ENCODE measurements at regions not wholly inside any gene's neighbourhood (a gene's known extent, or its start where the extent isn't known, plus 50 kb on each side); places are given as distances from the start of the nearest gene placed in this dataset.
"Not testable (repeated sequence)": the region's sequence is repeated elsewhere in the genome, so short reads cannot be mapped to it uniquely, and the experiment has no call there.

- no peak for DNase-seq (ENCODE audit: low read depth in 2 of 2)
Observed at GRCh38 chr12:65728848-65729793, 95.2 kb upstream of the HMGA2 start.

DNA sequence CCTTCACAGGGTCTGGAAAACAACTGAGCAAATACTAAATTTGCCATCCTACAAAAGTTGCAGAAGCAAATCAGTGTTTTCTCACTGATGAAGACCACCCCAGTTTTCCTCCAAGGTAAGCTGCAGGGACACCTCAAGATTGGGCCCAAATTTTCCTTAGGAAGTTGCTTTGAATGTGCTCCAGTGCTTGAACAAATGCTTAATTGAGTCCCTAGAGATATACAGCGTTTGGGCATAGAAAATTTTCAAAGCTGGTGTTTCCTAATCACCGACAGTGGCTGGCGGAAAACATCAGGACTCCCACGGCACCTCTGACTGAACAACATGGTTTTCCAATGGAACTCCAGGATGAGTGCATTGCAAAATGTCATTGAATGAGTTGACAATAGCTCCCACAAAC, 92.5 kb upstream of the HMGA2 start:
- no peak for DNase-seq (ENCODE audit: low read depth in 2 of 2)

- not testable (repeated sequence) for DNase-seq (ENCODE audit: low read depth in 2 of 2)
Observed at GRCh38 chr12:65733643-65734042, 90.6 kb upstream of the HMGA2 start.

DNA sequence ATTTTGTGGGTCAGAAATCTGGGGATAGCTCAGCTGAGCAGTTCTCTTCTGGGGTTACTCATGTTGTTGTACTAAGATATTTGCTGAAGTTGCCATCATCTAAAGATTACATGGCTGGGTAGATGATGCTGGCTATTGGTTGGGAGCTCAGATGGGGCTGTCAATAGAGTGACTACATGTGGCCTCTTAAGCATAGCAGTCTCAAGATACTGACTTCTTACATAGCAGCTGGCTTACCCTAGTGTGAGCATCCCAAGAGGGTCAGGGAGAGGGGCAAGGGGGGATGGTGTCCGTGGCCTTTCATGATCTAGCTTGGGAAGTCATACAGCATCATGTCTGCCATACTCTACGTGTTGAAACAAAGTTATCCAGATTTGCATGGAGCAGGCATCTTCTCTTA, 90.1 kb upstream of the HMGA2 start:
- DNase-seq (ENCODE audit: low read depth in 2 of 2): no peak

- DNase-seq (ENCODE audit: low read depth in 2 of 2): no peak
Observed at GRCh38 chr12:65739606-65740005, 84.7 kb upstream of the HMGA2 start.

DNA sequence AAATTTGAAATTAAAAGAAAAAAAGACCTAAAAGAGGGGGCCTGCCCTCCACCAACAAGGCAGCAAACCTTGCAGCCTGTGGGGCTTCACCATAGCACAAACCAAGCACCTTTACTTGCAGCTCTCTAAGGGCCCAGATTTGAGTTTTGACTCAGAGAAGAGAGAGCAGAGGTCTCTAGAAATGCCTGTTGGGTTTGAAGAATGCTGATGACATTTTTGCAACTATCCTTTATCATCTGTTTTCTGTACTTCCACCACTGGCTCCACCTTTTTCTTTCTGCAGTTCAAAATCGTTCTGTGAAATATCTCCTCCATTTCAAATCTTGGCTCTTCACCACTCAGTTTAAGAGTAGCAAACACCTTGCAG, 83.8 kb upstream of the HMGA2 start:
- no peak for DNase-seq (ENCODE audit: low read depth in 2 of 2)

DNA sequence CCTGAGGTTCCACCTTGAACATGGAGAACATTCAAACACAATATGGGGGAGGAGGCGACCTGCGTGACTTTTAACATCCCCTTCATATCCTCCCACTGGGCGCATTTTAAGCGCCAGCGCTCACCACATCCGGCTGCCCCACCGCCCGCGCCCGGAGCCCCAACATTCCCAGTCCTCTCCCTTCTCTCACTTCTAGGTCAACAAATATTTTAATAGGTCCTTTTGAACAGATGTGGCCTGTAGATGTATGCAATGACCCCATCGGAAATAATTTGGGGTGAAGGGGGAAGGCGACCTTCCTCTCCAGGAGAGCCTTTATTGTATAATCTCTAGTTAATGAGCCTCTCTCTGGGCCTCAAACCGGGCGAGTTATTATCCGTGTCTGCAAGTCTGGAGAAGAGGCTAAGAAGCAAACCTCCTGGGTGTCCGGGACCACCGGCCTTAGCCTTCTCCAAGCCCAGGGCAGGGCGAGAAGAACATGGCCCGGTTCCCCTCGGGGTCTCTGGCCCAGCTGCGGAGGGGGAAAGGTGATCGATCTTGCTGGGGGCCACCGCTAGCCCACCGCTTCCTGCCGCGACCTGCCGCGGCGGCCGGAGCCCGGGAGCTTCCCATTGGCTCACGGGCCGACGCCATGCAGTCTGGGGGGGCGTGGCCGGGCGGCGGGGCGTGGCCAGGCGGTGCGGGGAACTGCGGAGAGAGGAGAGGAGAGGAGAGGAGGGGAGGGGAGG, 83.2 kb upstream of the HMGA2 start:
- peak in 1 of 2 donors; percentile 57 for DNase-seq (ENCODE audit: low read depth in 2 of 2)

- DNase-seq (ENCODE audit: low read depth in 2 of 2): no peak
Observed at GRCh38 chr12:65741656-65742017, 82.6 kb upstream of the HMGA2 start.

DNA sequence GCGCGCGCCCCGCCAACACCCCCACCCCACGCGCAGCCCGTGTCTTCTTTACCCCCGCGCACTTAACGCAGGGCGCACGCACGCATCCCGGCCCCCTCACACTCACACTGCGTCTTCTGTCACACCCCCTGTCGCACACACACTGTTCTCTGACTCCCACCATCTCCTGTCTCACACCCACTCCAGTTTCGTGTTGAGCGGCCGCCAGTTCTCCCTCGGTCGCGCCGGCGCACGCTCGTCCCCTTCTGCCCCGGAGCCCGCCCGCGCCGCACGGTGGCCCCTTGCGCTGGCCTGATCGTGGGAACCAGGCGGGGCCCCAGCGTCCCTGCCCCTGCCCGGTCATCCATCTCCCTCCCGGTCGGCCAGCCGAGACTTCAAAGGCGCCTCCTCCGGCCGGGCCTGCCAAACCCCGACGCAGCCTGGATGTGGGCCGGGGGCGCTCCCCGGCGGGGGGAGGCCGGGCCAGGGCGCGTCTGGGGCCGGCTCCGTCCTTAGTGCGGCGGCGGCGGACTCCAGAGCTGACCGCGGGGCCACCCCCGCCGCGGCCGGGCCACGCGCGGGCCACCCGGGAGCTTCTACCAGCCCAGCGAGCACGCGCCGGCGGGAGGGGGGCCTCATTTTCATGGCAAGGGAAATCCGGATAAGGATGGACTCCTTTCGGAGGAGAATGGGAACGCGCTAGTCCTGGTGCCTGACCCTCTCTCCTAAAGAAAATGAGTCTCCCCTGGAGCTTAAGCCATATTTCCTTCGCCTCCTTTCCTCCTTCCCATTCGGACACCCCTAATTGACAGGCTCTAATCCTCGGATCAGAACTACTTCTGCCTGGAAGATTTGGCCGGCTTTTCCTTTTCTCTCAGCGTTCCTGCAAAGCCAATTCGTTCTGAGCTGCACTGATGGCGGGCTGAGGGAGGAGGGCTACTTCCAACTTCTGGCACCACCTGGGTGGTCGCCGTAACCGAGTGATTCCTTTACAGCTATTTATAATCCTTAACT, 82.0 kb upstream of the HMGA2 start:
- no peak for DNase-seq (ENCODE audit: low read depth in 2 of 2)

DNA sequence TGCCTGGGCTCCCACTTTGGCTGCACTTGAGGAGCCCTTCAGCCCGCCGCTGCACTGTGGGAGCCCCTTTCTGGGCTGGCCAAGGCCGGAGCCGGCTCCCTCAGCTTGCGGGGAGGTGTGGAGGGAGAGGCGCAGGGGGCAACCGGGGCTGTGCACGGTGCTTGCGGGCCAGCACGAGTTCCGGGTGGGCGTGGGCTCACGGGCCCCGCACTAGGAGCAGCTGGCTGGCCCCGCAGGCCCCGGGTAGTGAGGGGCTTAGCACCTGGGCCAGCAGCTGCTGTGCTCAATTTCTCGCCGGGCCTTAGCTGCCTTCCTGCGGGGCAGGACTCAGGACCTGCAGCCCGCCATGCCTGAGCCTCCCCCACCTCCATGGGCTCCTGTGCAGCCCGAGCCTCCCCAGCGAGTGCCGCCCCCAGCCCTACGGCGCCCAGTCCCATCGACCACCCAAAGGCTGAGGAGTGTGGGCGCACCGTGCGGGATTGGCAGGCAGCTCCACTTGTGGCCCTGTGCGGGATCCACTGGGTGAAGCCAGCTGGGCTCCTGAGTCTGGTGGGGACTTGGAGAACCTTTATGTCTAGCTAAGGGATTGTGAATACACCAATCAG, 79.9 kb upstream of the HMGA2 start:
- not testable (repeated sequence) for DNase-seq (ENCODE audit: low read depth in 2 of 2)

DNA sequence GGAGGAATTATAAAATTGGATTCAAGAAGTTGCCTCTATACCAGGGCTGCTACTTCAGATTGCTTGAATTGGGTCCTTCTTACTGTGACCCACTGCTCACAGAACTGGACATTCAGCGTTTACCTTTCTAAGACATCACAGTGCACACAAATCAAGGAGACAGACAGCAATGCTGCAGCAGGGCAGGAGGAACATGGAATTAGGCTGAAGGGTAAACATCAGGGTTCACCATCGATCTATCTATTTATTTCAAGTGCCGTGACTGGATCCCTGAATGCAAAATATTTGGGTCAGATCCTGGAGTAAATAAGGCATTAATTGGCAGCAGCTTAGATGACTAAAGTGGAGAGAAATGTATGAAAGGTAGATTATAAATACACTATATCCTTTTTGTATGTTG, 76.9 kb upstream of the HMGA2 start:
- DNase-seq (ENCODE audit: low read depth in 2 of 2): no peak

- DNase-seq (ENCODE audit: low read depth in 2 of 2): no peak
Observed at GRCh38 chr12:65748332-65748731, 76.0 kb upstream of the HMGA2 start.

DNA sequence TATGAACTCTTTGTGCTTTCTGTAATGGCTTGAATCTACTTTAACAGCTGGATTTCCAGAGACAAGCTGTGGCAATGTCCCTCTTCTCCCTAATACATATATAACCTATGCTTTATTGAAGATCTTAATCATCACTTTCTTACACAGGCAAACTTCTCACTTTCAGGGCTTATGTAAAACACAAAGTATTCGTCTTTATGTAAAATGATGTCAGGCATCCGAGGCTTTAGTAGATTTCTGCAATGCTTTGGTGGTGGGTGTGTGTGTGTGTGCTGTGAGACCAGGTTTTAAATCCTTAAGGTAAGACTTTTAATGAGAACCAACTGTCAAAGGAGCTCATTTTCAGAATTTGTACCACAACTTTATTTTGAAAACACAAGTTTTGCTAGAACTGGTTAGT, 70.0 kb upstream of the HMGA2 start:
- no peak for DNase-seq (ENCODE audit: low read depth in 2 of 2)

GRCh38 chr12:65754744-65755595, 69.3 kb upstream of the HMGA2 start:
- DNase-seq (ENCODE audit: low read depth in 2 of 2): no peak

DNA sequence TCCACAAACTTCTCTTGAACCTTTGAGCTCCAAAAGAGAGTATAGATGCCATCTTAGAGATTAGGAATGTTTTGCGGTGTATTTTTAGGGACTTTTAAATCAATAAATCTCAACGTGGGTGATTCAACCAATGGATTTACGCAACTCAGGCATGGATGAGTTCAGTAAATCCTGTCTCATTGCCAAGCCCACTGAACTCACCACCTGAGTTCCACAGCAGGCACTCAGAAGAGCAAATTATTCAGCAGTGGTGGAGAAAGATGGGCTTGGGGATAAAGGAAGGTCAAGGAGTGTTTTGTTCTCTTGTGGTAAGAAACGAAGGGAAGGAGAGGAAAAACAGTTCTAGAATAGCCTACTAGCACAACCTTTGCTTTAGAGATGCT, 68.7 kb upstream of the HMGA2 start:
- no peak for DNase-seq (ENCODE audit: low read depth in 2 of 2)

DNA sequence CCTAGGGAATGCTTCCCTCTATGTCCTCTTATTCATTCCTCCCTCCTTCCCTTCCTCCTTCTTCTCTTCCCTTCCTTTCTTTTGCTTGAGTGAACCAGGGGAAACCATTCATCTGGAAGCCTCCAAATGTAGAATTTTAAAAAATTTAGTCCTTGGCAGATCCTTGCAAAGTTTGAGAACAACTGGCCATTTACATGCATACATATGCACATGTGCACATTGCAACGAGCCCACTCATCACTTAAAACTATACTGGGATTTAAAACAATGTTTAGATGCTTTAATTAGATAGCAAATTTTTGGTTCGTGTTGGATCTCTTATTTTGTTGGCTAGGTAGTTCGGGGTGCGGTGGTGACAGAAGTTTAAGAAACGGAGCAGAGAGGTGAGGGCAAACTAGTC, 68.0 kb upstream of the HMGA2 start:
- DNase-seq (ENCODE audit: low read depth in 2 of 2): no peak

GRCh38 chr12:65756956-65757511, 67.2 kb upstream of the HMGA2 start:
- no peak for DNase-seq (ENCODE audit: low read depth in 2 of 2)

GRCh38 chr12:65758401-65758800, 65.9 kb upstream of the HMGA2 start:
- DNase-seq (ENCODE audit: low read depth in 2 of 2): no peak

DNA sequence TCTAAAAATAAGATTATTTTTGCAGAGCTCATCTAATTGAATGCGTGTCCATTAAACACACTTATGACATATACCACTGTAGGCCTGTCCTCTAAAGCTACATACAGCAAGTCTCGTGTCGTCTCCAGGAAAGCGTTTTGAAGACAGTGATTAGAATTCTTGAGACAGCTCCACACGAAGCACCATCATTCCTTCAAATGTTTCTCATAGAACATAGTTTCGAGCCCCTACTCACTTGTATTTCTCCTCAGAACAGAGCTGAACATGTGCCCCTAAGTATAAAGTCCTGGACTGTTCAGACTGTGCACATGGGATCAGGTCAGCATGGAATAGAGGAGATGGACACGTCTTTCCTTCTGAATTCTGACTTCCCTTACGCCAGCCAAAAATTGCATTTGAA, 64.5 kb upstream of the HMGA2 start:
- DNase-seq (ENCODE audit: low read depth in 2 of 2): no peak

- DNase-seq (ENCODE audit: low read depth in 2 of 2): no peak
Observed at GRCh38 chr12:65761301-65761700, 63.0 kb upstream of the HMGA2 start.
